Cardiac muscle cell (in vitro differentiated cells and primary cell): ENCODE measurements at regions not wholly inside any gene's neighbourhood (a gene's known extent, or its start where the extent isn't known, plus 50 kb on each side); places are given as distances from the start of the nearest gene placed in this dataset.

Experiments used
- DNase-seq, 2 donors: peaks; one replicate each; pipeline versions ENCODE4 v3.0.0 to v3.0.0-alpha.2; 2010 to 2017; ENCODE audit warnings: low read depth in 1 of 2, low spot score in 1 of 2
- H3K27ac ChIP-seq: fragments of 200-600 bp; sonication (generic); 2 replicates; pipeline ENCODE4 v1.5.1; 2016
- H3K27me3 ChIP-seq: fragments of 200-600 bp; sonication (generic); 2 replicates; pipeline ENCODE4 v1.6.0; 2016; ENCODE audit warnings: control low read depth
- H3K36me3 ChIP-seq: fragments of 200-600 bp; sonication (generic); 2 replicates; pipeline ENCODE4 v1.5.1; 2016; ENCODE audit warnings: control low read depth
- H3K4me1 ChIP-seq: fragments of 200-600 bp; sonication (generic); 2 replicates; pipeline ENCODE4 v1.8.1; 2017; ENCODE audit warnings: low read depth, mild to moderate bottlenecking, mixed run types
- H3K4me3 ChIP-seq: fragments of 200-600 bp; sonication (generic); 2 replicates; pipeline ENCODE4 v1.5.1; 2016; ENCODE audit warnings: mild to moderate bottlenecking
- H3K9me3 ChIP-seq: fragments of 200-600 bp; sonication (generic); 2 replicates; pipeline ENCODE4 v1.5.1; 2017; ENCODE audit warnings: low read depth, mild to moderate bottlenecking, control low read depth
- TF ChIP-seq, protein P1 (sequence below): IDR thresholded peaks from 2 replicates; pipeline ENCODE4 v1.5.1; 2012; ENCODE audit warnings: low read depth, mild to moderate bottlenecking, low read length

DNA sequence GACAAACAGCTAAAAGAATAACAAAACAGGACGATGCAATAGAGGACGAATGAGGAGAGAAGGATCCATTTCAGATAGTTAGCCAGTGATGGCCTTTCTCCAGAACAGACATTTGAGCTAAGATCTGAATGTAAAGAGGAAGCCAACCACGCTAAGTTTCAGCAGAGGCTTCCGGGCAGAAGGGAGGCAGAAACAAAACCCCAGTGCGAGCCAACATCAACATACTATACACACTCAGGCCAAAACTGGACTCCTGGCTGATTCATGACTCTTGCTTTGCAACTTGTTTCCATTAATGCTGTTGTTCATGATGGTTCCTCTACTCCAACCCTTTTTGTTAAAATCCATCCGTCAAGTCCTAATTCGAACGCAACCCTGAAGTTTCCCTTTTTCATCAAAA is 730.3 kb downstream of the TRIML1 start:
- H3K36me3 ChIP-seq, result no peaks in the 10 kb centered on the region
- no peaks in the 10 kb centered on the region for H3K27me3 ChIP-seq
- TF ChIP-seq, protein P1, sequence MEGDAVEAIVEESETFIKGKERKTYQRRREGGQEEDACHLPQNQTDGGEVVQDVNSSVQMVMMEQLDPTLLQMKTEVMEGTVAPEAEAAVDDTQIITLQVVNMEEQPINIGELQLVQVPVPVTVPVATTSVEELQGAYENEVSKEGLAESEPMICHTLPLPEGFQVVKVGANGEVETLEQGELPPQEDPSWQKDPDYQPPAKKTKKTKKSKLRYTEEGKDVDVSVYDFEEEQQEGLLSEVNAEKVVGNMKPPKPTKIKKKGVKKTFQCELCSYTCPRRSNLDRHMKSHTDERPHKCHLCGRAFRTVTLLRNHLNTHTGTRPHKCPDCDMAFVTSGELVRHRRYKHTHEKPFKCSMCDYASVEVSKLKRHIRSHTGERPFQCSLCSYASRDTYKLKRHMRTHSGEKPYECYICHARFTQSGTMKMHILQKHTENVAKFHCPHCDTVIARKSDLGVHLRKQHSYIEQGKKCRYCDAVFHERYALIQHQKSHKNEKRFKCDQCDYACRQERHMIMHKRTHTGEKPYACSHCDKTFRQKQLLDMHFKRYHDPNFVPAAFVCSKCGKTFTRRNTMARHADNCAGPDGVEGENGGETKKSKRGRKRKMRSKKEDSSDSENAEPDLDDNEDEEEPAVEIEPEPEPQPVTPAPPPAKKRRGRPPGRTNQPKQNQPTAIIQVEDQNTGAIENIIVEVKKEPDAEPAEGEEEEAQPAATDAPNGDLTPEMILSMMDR, result no peak
- no peak for DNase-seq
- no peaks in the 10 kb centered on the region for H3K9me3 ChIP-seq
- H3K4me3 ChIP-seq, result no peak overlapping the region
- H3K4me1 ChIP-seq, result no peaks in the 10 kb centered on the region
- H3K27ac ChIP-seq, result no peak overlapping the region

DNA sequence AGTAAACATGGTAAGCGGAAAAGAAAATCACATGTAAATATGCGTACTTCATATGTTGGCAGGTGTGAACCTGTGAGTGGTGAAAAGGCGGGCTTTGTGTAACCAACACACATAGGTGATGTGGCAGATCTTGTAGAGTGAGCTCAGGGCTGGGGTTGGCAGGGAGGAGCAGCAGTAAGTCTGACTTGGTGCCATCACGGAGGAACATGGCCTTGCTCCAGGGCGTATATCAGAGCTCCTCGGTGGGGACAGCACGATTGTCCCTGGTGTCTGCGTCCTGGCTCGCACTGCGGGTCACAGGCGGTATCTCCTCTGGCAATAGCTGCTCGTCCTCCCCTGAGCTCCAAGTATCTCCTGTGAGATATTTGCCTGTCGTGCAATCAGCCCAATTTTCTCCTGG is 733.6 kb downstream of the TRIML1 start:
- no peaks in the 10 kb centered on the region for H3K4me1 ChIP-seq
- no peaks in the 10 kb centered on the region for H3K36me3 ChIP-seq
- no peak for DNase-seq
- H3K9me3 ChIP-seq, result no peaks in the 10 kb centered on the region
- H3K4me3 ChIP-seq, result no peak overlapping the region
- no peaks in the 10 kb centered on the region for H3K27me3 ChIP-seq
- TF ChIP-seq, protein P1, result no peak
- no peak overlapping the region for H3K27ac ChIP-seq

DNA sequence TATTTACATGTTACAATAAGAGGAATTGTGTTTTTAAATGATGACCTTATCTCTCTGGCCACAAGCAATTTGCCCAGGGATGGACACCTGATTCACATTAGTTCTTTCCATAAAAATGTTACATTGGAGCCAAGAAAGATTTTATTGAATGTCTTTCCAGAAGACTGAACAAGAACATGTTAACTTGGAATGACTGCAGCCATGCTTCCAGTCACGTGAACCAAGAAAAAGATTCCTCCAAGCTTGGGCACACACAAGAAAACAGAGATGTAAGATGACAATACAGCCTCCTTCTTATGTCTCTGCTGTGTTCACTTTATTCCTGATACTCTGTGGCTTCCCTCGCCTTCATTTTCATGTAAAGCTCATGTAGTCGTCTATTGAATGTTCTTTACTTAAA is 737.6 kb downstream of the TRIML1 start:
- H3K4me3 ChIP-seq, result no peak overlapping the region
- no peaks in the 10 kb centered on the region for H3K4me1 ChIP-seq
- H3K9me3 ChIP-seq, result no peaks in the 10 kb centered on the region
- H3K27me3 ChIP-seq, result no peaks in the 10 kb centered on the region
- no peak for DNase-seq
- no peak overlapping the region for H3K27ac ChIP-seq
- no peaks in the 10 kb centered on the region for H3K36me3 ChIP-seq
- TF ChIP-seq, protein P1, result no peak

DNA sequence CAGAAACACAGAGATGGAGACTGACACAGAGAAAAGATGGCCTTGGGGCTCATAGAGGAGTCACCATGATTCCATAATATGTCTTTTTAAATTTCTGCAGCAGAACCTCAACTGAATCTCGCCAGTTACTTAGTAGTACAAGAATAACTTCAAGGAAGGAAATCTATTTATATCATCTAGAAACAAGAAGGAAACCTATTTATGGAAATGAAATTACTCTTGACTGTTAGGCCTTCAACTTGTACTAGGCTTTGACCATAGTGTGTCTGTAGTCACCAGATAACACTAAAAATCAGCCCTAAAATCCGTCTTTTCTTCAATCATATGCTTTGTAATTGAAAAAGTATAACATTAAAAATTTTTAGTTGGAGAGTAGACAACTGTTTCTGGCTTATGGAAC is 740.4 kb downstream of the TRIML1 start:
- Histone ChIP-seq H3K36me3 (no peaks in the 10 kb centered on the region), H3K9me3 (no peaks in the 10 kb centered on the region), H3K4me3 (no peak overlapping the region), H3K4me1 (no peaks in the 10 kb centered on the region), H3K27ac (no peak overlapping the region), H3K27me3 (no peaks in the 10 kb centered on the region)
- DNase-seq, result no peak
- TF ChIP-seq, protein P1, result no peak

DNA sequence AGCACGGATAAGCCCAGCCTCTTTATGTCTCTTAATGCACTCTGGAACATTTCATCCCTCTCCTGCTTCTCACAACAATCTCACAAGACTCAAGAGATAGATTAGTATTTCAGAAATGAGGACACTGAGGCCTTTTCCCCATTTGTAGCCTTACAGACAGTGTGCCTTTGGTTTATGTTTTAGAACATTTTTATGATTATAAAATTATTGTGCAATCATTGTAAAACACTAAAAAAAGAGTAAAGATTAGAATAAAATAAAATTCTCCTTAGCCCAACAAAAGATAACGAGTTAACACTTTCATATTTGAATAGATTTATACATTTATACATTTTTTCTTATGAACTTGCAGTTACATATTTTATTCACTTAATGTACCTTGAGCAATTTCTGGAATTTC is 748.7 kb downstream of the TRIML1 start:
- Histone ChIP-seq H3K9me3 (no peaks in the 10 kb centered on the region), H3K27me3 (no peaks in the 10 kb centered on the region), H3K4me1 (no peaks in the 10 kb centered on the region), H3K4me3 (no peak overlapping the region), H3K36me3 (no peaks in the 10 kb centered on the region), H3K27ac (no peak overlapping the region)
- no peak for DNase-seq
- TF ChIP-seq, protein P1, result no peak

DNA sequence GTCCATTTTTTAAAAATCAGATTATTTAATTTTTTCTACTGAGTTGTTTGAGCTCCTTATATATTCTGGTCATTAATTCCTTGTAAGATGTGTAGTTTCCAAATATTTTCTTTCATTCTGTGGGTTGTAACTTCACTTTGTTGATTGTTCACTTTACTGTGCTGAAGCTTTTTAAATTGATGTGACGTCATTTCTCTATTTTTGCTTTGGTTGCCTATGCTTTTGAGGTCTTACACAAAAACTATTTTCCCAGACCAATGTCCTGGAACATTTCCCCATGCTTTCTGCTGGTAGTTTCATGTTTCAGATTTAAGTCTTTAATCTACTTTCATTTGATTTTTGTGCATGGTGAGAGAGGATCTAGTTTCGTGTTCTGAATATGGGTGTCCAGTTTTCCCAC is 753.6 kb downstream of the TRIML1 start:
- no peak for DNase-seq
- Histone ChIP-seq H3K4me1 (no peaks in the 10 kb centered on the region), H3K27ac (no peak overlapping the region), H3K4me3 (no peak overlapping the region), H3K27me3 (no peaks in the 10 kb centered on the region), H3K36me3 (no peaks in the 10 kb centered on the region), H3K9me3 (no peaks in the 10 kb centered on the region)
- TF ChIP-seq, protein P1, result no peak
